H9 (cell line): ENCODE measurements at regions not wholly inside any gene's neighbourhood (a gene's known extent, or its start where the extent isn't known, plus 50 kb on each side); places are given as distances from the start of the nearest gene placed in this dataset.
A peak's percentile ranks its signal among the peaks of the same experiment; 100 is the strongest.

Experiments
- DNase-seq: peaks from one replicate; pipeline ENCODE4 v3.0.0-alpha.2; 2017
- H2AFZ ChIP-seq: one replicate; pipeline ENCODE4 v1.6.1; 2013; ENCODE audit warnings: mild to moderate bottlenecking, low read length, control low read depth, moderate library complexity
- H2AK5ac ChIP-seq: 2 replicates; pipeline ENCODE4 v1.6.1; 2013; ENCODE audit warnings: low read length, control low read depth, mixed read lengths; ENCODE audit not compliant: insufficient read length
- H2BK120ac ChIP-seq: one replicate; pipeline ENCODE4 v1.6.1; 2013; ENCODE audit warnings: low read depth, mild to moderate bottlenecking, low read length, control low read depth, inconsistent platforms; ENCODE audit not compliant: poor library complexity, severe bottlenecking
- H2BK12ac ChIP-seq: 2 replicates; pipeline ENCODE4 v1.6.1; 2013; ENCODE audit warnings: low read length, control low read depth, mixed read lengths, low read depth; ENCODE audit not compliant: insufficient read length
- H2BK15ac ChIP-seq: 2 replicates; pipeline ENCODE4 v1.6.1; 2013; ENCODE audit warnings: low read depth, low read length, control low read depth
- H2BK20ac ChIP-seq: one replicate; pipeline ENCODE4 v1.6.1; 2013; ENCODE audit warnings: low read depth, mild to moderate bottlenecking, low read length, control low read depth, inconsistent platforms; ENCODE audit not compliant: poor library complexity, severe bottlenecking
- H2BK5ac ChIP-seq: 2 replicates; pipeline ENCODE4 v1.6.1; 2013; ENCODE audit warnings: low read length, control low read depth, mixed read lengths; ENCODE audit not compliant: insufficient read length
- H3K14ac ChIP-seq: 2 replicates; pipeline ENCODE4 v1.6.1; 2013; ENCODE audit warnings: low read length, control low read depth; ENCODE audit not compliant: insufficient read depth
- H3K18ac ChIP-seq: 2 replicates; pipeline ENCODE4 v1.6.1; 2013; ENCODE audit warnings: low read depth, mild to moderate bottlenecking, mixed read lengths, low read length, control low read depth; ENCODE audit not compliant: insufficient read length
- H3K23ac ChIP-seq: 2 replicates; pipeline ENCODE4 v1.6.1; 2013; ENCODE audit warnings: low read length, control low read depth, mixed read lengths, low read depth; ENCODE audit not compliant: insufficient read length
- H3K23me2 ChIP-seq: 2 replicates; pipeline ENCODE4 v1.6.1; 2013; ENCODE audit warnings: low read depth, mild to moderate bottlenecking, mixed read lengths, low read length, control low read depth; ENCODE audit not compliant: insufficient read length, poor library complexity, severe bottlenecking
- H3K27ac ChIP-seq: 2 replicates; pipeline ENCODE4 v1.5.1; 2013; ENCODE audit warnings: low read length, control low read depth, mixed read lengths, low read depth; ENCODE audit not compliant: insufficient read length
- H3K27me3 ChIP-seq: 2 replicates; pipeline ENCODE4 v1.6.1; 2013; ENCODE audit warnings: low read length, control low read depth, inconsistent platforms; ENCODE audit not compliant: insufficient read depth
- H3K4ac ChIP-seq: 2 replicates; pipeline ENCODE4 v1.6.1; 2013; ENCODE audit warnings: low read depth, mild to moderate bottlenecking, control low read depth, inconsistent platforms, low read length, moderate library complexity
- H3K4me1 ChIP-seq: 2 replicates; pipeline ENCODE4 v1.6.1; 2013; ENCODE audit warnings: low read length, control low read depth, inconsistent platforms; ENCODE audit not compliant: insufficient read depth
- H3K4me2 ChIP-seq: 2 replicates; pipeline ENCODE4 v1.6.1; 2013; ENCODE audit warnings: low read length, control low read depth, mixed read lengths; ENCODE audit not compliant: insufficient read length, insufficient read depth
- H3K56ac ChIP-seq: 2 replicates; pipeline ENCODE4 v1.6.1; 2013; ENCODE audit warnings: low read depth, mild to moderate bottlenecking, mixed read lengths, low read length, control low read depth; ENCODE audit not compliant: insufficient read length
- H3K79me1 ChIP-seq: 2 replicates; pipeline ENCODE4 v1.6.1; 2013; ENCODE audit warnings: low read depth, mild to moderate bottlenecking, moderate library complexity, low read length, control low read depth, inconsistent platforms; ENCODE audit not compliant: insufficient read depth, poor library complexity, severe bottlenecking
- H3K79me2 ChIP-seq: 2 replicates; pipeline ENCODE4 v1.6.1; 2013; ENCODE audit warnings: low read length, control low read depth, inconsistent platforms; ENCODE audit not compliant: insufficient read depth
- H3K9ac ChIP-seq: 2 replicates; pipeline ENCODE4 v1.6.1; 2013; ENCODE audit warnings: low read length, control low read depth, mixed read lengths; ENCODE audit not compliant: insufficient read length; ENCODE audit errors: extremely low read depth
- H3K9me3 ChIP-seq: one replicate; pipeline ENCODE4 v1.6.1; 2013; ENCODE audit warnings: low read depth, low read length, inconsistent platforms; ENCODE audit not compliant: control insufficient read depth
- H3T11ph ChIP-seq: one replicate; pipeline ENCODE4 v1.6.1; 2013; ENCODE audit warnings: mild to moderate bottlenecking, low read length, control low read depth, inconsistent platforms
- H4K20me1 ChIP-seq: one replicate; pipeline ENCODE4 v1.6.1; 2013; ENCODE audit not compliant: control insufficient read depth, insufficient read length, insufficient read depth
- H4K5ac ChIP-seq: 2 replicates; pipeline ENCODE4 v1.6.1; 2013; ENCODE audit warnings: low read depth, mild to moderate bottlenecking, mixed read lengths, low read length, control low read depth; ENCODE audit not compliant: insufficient read length
- H4K8ac ChIP-seq: replicated peaks from 2 replicates; pipeline ENCODE4 v1.6.1; 2013; ENCODE audit warnings: low read length, control low read depth, mixed read lengths, low read depth; ENCODE audit not compliant: insufficient read length
- H4K91ac ChIP-seq: 2 replicates; pipeline ENCODE4 v1.6.1; 2013; ENCODE audit warnings: low read depth, mild to moderate bottlenecking, moderate library complexity, mixed read lengths, low read length, control low read depth; ENCODE audit not compliant: insufficient read length
- H3K27ac Mint-ChIP-seq, 3 experiments: 2 replicates in 2 of 3; 3 replicates in 1 of 3; pipeline ENCODE4 v1.8.0; 2020 to 2021; ENCODE audit warnings: mixed read lengths in 3 of 3, mild to moderate bottlenecking in 1 of 3, moderate library complexity in 1 of 3
- H3K27me3 Mint-ChIP-seq: 2 replicates; pipeline ENCODE4 v1.8.0; 2021; ENCODE audit warnings: low read depth, mild to moderate bottlenecking, moderate library complexity, mixed read lengths
- H3K36me3 Mint-ChIP-seq, 3 experiments: 2 replicates in 2 of 3; 3 replicates in 1 of 3; pipeline ENCODE4 v1.8.0; 2020 to 2021; ENCODE audit warnings: low read depth in 3 of 3, mixed read lengths in 3 of 3; ENCODE audit not compliant: insufficient read depth in 1 of 3
- H3K4me1 Mint-ChIP-seq, 2 experiments: 2 replicates each; pipeline ENCODE4 v1.8.0; 2020; ENCODE audit warnings: mixed read lengths in 2 of 2
- H3K4me3 Mint-ChIP-seq, 2 experiments: 2 replicates in 1 of 2; 3 replicates in 1 of 2; pipeline ENCODE4 v1.8.0; 2020 to 2021; ENCODE audit warnings: mild to moderate bottlenecking in 2 of 2, mixed read lengths in 2 of 2, moderate library complexity in 1 of 2
- H3K9me3 Mint-ChIP-seq, 2 experiments: 2 replicates in 1 of 2; 3 replicates in 1 of 2; pipeline ENCODE4 v1.8.0; 2020; ENCODE audit warnings: mild to moderate bottlenecking in 2 of 2, mixed read lengths in 2 of 2, moderate library complexity in 1 of 2
- CTCF ChIP-seq: fragments of 200-600 bp; sonication (generic); conservative IDR thresholded peaks from 3 replicates; pipeline ENCODE4 v1.8.0; 2021; ENCODE audit warnings: antibody characterized with exemption, mild to moderate bottlenecking
- WGBS: extraction: QIAGEN DNeasy Blood & Tissue Kit; methylation state at CpG from one replicate; pipeline ENCODE4 v1.1.7; 2013; ENCODE audit warnings: missing lambda C conversion rate, low lambda C conversion rate, mixed read lengths; ENCODE audit not compliant: insufficient read length; ENCODE audit errors: extremely low coverage; 5-methylcytosine and 5-hydroxymethylcytosine counted together

DNA sequence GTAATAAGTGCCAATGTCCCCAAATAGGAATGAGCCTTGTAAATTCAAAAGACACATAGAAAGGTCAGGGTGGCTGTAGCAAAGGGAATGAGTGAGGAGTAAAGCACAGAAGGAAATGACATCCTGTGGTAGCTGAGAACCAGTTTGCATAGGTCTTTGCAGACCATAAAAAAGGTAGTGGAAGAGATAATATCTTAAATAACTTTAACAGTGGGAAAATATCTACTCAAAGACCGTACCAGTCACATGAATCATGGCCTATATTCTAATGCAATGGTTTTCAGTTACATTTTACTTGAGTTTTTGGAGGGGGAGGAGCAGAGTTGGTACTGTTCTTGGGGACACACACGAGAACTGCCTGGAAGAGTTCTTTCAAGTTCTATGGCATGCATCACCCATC, 297.3 kb upstream of the ADAMTS9 start:
- no peaks in the 10 kb centered on the region for H4K20me1 ChIP-seq

More for the DNA sequence above, 297.3 kb upstream of the ADAMTS9 start:
- DNase-seq = no peak
- Histone ChIP-seq H4K91ac (no peak overlapping the region), H3K27ac (no peak overlapping the region), H3K4me1 (no peaks in the 10 kb centered on the region), H2BK15ac (no peak overlapping the region), H3K23ac (no peak overlapping the region), H2BK5ac (no peak overlapping the region), H3K23me2 (no peaks in the 10 kb centered on the region), H2AFZ (no peak overlapping the region), H3K79me1 (no peaks in the 10 kb centered on the region), H3K56ac (no peak overlapping the region), H3K4ac (no peak overlapping the region), H2BK120ac (no peak overlapping the region), H3K4me2 (no peak overlapping the region), H3K9ac (no peak overlapping the region), H3K14ac (no peak overlapping the region), H3K9me3 (no peaks in the 10 kb centered on the region), H4K8ac (no peak overlapping the region), H4K5ac (no peak overlapping the region), H2BK12ac (no peak overlapping the region), H3K27me3 (no peaks in the 10 kb centered on the region), H2BK20ac (no peak overlapping the region), H3T11ph (no peak overlapping the region), H2AK5ac (no peak overlapping the region), H3K79me2 (no peaks in the 10 kb centered on the region), H3K18ac (no peak overlapping the region)
- no CpG with 5 or more reads among the region's 2 CpGs for WGBS
- H3K36me3 Mint-ChIP-seq = no peaks in the 10 kb centered on the region
- H3K4me1 Mint-ChIP-seq = no peaks in the 10 kb centered on the region
- peak overlapping the region in 1 of 3 experiments; percentile 21; a peak in 1 of 7 replicates for H3K27ac Mint-ChIP-seq
- no peak for TF ChIP-seq CTCF
- no peaks in the 10 kb centered on the region for H3K9me3 Mint-ChIP-seq
- H3K27me3 Mint-ChIP-seq = no peaks in the 10 kb centered on the region; the same call in 1 of the 2 replicates
- no peak overlapping the region for H3K4me3 Mint-ChIP-seq
